Mucosa of descending colon (tissue), 3 donors: ENCODE measurements at regions not wholly inside any gene's neighbourhood (a gene's known extent, or its start where the extent isn't known, plus 50 kb on each side); places are given as distances from the start of the nearest gene placed in this dataset.

ENCODE experiments used
- ATAC-seq: fragments of 200-7000 bp; cut with Tn5 transposase; one replicate; pipeline ENCODE4 v1.9.1; 2020; ENCODE audit warnings: mild to moderate bottlenecking, moderate library complexity
- DNase-seq, 3 donors: peaks; one replicate each; pipeline ENCODE4 v3.0.0-alpha.2; 2020
- H3K36me3 ChIP-seq: fragments of 200-600 bp; one replicate; pipeline ENCODE4 v1.8.0; 2021; ENCODE audit warnings: low read depth, mild to moderate bottlenecking
- H3K4me1 ChIP-seq: fragments of 200-600 bp; one replicate; pipeline ENCODE4 v1.8.0; 2021; ENCODE audit warnings: low read depth, mild to moderate bottlenecking
- H3K4me3 ChIP-seq: fragments of 200-600 bp; one replicate; pipeline ENCODE4 v1.8.0; 2021; ENCODE audit warnings: mild to moderate bottlenecking
- H3K9me3 ChIP-seq: fragments of 200-600 bp; one replicate; pipeline ENCODE4 v1.8.0; 2021; ENCODE audit warnings: mild to moderate bottlenecking
- intact Hi-C, 2 donors: fragments of 100-400 bp; cut with DNase I in 1 of 2; cut with micrococcal nuclease in 1 of 2; formaldehyde crosslinking; loops; one replicate each; pipeline versions ENCODE4 v1.11.0 to v1.11.1; 2022; cut with DNase I, micrococcal nuclease
- TF ChIP-seq, protein P1 (sequence below): fragments of 200-600 bp; IDR thresholded peaks from one replicate; pipeline ENCODE4 v1.8.0; 2022; ENCODE audit warnings: antibody characterized with exemption, mild to moderate bottlenecking
- donor health status: DM: no; HTN: no; CAD: no; lungs with moderate emphysema.
- donor health status: DM: no; HTN: no; CAD: no.
- donor health status: DM: no; HTN: yes; CAD: no.

DNA sequence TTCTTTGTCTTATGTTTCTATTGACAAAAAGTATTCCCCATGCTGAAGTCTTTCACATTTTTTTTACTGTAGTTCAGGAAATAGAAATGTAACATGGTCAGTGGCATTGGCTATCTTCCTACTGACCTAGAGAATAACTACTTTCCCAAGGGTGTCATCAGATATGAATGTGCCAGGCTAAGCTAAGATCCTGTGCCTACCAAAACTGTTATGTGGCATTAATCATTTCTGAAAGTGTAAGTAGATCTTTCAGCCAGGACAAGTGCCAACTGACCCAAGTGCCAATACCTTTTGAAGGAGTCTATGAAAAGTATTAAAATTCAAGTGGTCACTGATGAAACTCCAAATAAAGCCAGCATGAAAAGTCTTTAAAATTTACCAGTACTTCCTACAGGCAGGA, 165.3 kb downstream of the TNFSF18 start:
- TF ChIP-seq, protein P1, sequence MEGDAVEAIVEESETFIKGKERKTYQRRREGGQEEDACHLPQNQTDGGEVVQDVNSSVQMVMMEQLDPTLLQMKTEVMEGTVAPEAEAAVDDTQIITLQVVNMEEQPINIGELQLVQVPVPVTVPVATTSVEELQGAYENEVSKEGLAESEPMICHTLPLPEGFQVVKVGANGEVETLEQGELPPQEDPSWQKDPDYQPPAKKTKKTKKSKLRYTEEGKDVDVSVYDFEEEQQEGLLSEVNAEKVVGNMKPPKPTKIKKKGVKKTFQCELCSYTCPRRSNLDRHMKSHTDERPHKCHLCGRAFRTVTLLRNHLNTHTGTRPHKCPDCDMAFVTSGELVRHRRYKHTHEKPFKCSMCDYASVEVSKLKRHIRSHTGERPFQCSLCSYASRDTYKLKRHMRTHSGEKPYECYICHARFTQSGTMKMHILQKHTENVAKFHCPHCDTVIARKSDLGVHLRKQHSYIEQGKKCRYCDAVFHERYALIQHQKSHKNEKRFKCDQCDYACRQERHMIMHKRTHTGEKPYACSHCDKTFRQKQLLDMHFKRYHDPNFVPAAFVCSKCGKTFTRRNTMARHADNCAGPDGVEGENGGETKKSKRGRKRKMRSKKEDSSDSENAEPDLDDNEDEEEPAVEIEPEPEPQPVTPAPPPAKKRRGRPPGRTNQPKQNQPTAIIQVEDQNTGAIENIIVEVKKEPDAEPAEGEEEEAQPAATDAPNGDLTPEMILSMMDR: no peak
- H3K9me3 ChIP-seq: no peaks in the 10 kb centered on the region
- no peaks in the 10 kb centered on the region for H3K36me3 ChIP-seq
- no peak overlapping the region for H3K4me3 ChIP-seq
- intact Hi-C loops: no loop called here
- no peak for ATAC-seq
- DNase-seq: no peak
- no peaks in the 10 kb centered on the region for H3K4me1 ChIP-seq

DNA sequence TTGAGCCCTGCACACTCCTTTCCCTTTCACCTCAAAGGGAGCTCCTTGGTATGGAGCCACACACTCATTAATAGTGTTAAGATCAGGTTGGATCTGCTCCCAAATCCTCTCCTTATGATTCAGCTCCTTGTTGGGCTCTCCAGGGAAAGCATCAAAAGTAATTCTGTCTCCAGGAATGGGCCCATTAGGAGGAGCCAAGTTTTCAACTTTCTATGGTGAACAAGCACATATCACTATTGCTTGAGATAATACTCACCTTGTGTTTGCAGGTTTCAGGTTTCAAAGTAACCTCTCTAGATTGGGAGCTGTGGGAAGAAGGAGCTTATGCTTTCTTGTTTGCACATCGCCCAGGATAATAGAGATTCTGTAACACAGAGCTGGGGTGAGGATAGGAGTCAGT, 164.8 kb downstream of the TNFSF18 start:
- intact Hi-C loops: no loop called here
- H3K9me3 ChIP-seq: no peaks in the 10 kb centered on the region
- H3K4me3 ChIP-seq: no peak overlapping the region
- H3K36me3 ChIP-seq: no peaks in the 10 kb centered on the region
- H3K4me1 ChIP-seq: no peaks in the 10 kb centered on the region
- ATAC-seq (no peak), DNase-seq (no peak)
- TF ChIP-seq, protein P1: no peak

DNA sequence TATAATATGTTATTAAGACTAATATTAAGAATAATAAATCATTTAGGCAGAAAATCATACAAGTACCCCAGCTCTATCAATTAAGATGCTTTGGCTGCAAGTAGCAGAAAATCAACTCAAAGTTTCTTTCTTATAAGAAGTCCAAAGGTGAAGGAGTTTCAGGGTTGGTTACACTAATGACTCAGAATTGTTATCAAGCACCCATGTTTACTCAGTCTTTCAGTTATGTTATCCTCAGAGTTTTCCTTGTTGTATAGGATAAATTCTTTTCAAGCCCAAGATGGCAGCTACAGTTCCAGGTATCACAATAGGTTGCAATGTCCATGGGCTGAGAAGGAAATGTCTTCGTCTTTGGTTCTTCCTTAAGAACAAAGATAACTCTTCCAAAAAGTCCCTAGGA, 163.6 kb downstream of the TNFSF18 start:
- intact Hi-C loops: no loop called here
- no peaks in the 10 kb centered on the region for H3K36me3 ChIP-seq
- no peaks in the 10 kb centered on the region for H3K4me1 ChIP-seq
- H3K4me3 ChIP-seq: no peak overlapping the region
- ATAC-seq (peak; percentile 50), DNase-seq (no peak)
- TF ChIP-seq, protein P1: no peak
- H3K9me3 ChIP-seq: no peaks in the 10 kb centered on the region

DNA sequence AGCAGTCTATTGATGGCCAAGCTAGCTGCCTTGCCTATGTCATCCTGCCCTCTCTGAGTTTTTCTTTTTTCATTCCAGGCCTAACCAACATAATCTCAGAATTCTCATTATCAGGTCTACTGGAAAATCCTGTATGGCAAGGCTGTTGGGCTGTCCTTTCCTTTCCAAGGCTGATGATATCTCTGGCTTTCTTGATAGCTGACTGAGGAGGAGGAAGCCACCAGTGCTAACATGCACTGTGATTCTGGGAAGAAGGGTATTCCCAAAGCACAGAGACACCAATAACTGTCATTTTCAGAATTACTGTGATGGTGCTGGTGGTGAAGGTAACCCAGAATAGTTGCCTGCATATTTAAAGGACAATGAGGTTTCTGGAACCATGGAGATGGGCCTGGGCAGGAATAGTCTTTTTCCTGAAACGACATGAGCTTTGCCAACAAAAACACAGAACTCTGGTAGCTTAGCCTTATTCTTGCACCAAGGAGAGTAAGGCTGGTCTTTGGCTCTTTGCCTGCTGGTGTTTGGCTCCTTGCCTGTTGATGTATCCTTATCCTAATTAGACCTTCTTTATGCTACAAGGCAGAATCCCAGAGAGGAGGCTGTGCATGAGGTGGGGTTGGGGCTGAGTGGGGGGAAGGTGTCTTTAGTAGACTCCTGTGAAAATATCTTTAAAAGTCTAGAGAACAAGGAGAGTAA, 157.4 kb downstream of the TNFSF18 start:
- TF ChIP-seq, protein P1: no peak
- DNase-seq (no peak), ATAC-seq (no peak)
- H3K4me3 ChIP-seq: no peak overlapping the region
- no peaks in the 10 kb centered on the region for H3K36me3 ChIP-seq
- no peaks in the 10 kb centered on the region for H3K9me3 ChIP-seq
- H3K4me1 ChIP-seq: no peaks in the 10 kb centered on the region
- intact Hi-C loops: no loop called here

DNA sequence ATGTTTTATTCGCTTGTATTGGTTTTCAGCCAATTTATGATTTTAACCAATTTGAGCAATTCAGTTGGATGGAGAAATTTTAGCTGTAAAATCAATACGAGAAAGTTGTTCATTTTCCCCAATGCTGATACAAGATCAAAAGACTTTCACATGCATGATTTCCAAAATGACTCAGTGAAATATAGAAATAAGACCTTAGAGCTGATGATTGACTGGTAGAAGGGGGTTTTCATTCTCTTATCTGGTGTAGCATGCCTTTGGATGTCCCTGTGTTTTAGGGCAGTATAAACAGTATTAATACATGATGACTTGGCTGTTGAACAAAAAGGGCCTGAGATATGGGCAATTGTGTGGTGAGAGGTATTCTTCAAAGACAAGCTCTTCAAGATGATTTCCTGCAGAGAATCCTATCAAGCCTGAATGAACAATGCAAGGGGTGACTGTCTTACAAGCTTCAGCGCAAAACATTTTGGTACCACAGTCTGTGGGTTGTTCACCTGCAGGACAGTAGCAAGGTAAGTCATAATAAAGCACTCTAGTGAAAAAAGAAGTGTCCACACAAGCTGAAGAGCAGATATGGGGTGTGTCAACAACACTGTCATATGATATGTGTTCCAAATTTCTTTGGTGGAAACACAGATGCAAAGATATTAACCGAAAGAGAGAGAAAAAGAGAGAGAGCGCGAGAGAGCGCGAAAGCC, 156.2 kb downstream of the TNFSF18 start:
- H3K9me3 ChIP-seq: no peaks in the 10 kb centered on the region
- ATAC-seq: no peak
- H3K4me1 ChIP-seq: no peaks in the 10 kb centered on the region
- DNase-seq: no peak
- H3K4me3 ChIP-seq: no peak overlapping the region
- TF ChIP-seq, protein P1: no peak
- no peaks in the 10 kb centered on the region for H3K36me3 ChIP-seq
- intact Hi-C loops: no loop called here
